HepG2 (cell line): ENCODE measurements at regions not wholly inside any gene's neighbourhood (a gene's known extent, or its start where the extent isn't known, plus 50 kb on each side); places are given as distances from the start of the nearest gene placed in this dataset.

Experiments
- ATAC-seq: fragments of 200-7000 bp; cut with Tn5 transposase; 3 replicates; pipeline ENCODE4 v1.9.1; 2020; ENCODE audit warnings: mild to moderate bottlenecking, moderate library complexity
- BruUV-seq: library from RNA; stranded (reverse); fragments of 400-500 nt; replicated peaks from 2 replicates; lab custom pipeline; 2021; lab: Mats Ljungman, UMichigan
- CTCF ChIA-PET: fragments of 300-600 bp; formaldehyde crosslinking; extraction: SDS; loops from one replicate; lab custom pipeline; 2021; ENCODE audit warnings: low total read pairs, inconsistent platforms, low intra/inter-chr PET ratio; lab: Yijun Ruan, JAX
- POLR2A ChIA-PET: fragments of 350-600 bp; sonication (Branson Sonifier 250); formaldehyde crosslinking; loops from one replicate; lab custom pipeline; 2020; ENCODE audit warnings: antibody characterized with exemption, inconsistent platforms; lab: Yijun Ruan, JAX
- DNase-seq: peaks from one replicate; pipeline ENCODE4 v3.0.0-alpha.2; 2015; ENCODE audit warnings: low spot score
- FAIRE-seq: peaks from 3 replicates; lab custom pipeline; 2011; peaks lifted over from hg19 to GRCh38; lab: Jason Lieb, UNC
- H2AFZ ChIP-seq: one replicate; pipeline ENCODE4 v1.6.1; 2011; ENCODE audit warnings: low read length, inconsistent platforms
- H3K27ac ChIP-seq: fragments of 300-600 bp; 3 replicates; pipeline ENCODE4 v1.8.0; 2011; ENCODE audit warnings: mixed run types, mild to moderate bottlenecking, mixed read lengths, low read length, inconsistent platforms; ENCODE audit not compliant: insufficient read depth; ENCODE audit errors: extremely low read length
- H3K27me3 ChIP-seq, 2 experiments: fragments of 200-600 bp in 1 of 2; 2 replicates in 1 of 2; 3 replicates in 1 of 2; pipeline versions ENCODE4 v1.6.0 to v1.8.0; 2011; ENCODE audit warnings: low read length in 2 of 2, mild to moderate bottlenecking in 2 of 2, moderate library complexity in 2 of 2, inconsistent platforms in 1 of 2; ENCODE audit not compliant: insufficient read depth in 2 of 2, control insufficient read depth in 1 of 2
- H3K36me3 ChIP-seq, 2 experiments: fragments of 200-600 bp in 1 of 2; replicated peaks in 1 of 2; 2 replicates in 1 of 2; 3 replicates in 1 of 2; pipeline versions ENCODE4 v1.5.1 to v1.8.0; 2011; ENCODE audit warnings: low read length in 2 of 2, inconsistent platforms in 1 of 2; ENCODE audit not compliant: insufficient read depth in 2 of 2, control insufficient read depth in 1 of 2
- H3K4me1 ChIP-seq: 2 replicates; pipeline ENCODE4 v1.5.1; 2012; ENCODE audit warnings: low read length, inconsistent platforms; ENCODE audit not compliant: insufficient read depth
- H3K4me2 ChIP-seq: 2 replicates; pipeline ENCODE4 v1.6.0; 2011; ENCODE audit warnings: low read depth, low read length, inconsistent platforms
- H3K4me3 ChIP-seq, 3 experiments: fragments of 200-600 bp in 1 of 3; sonication (generic), shearing (Covaris generic) in 1 of 3; replicated peaks in 1 of 3; 2 replicates each; pipeline ENCODE4 v1.5.1; 2011 to 2016; ENCODE audit warnings: low read length in 3 of 3, inconsistent platforms in 2 of 3, low read depth in 2 of 3, mild to moderate bottlenecking in 2 of 3, control low read depth in 1 of 3, mixed read lengths in 1 of 3; ENCODE audit not compliant: insufficient read depth in 1 of 3
- H3K79me2 ChIP-seq: one replicate; pipeline ENCODE4 v1.6.1; 2011; ENCODE audit warnings: low read length, inconsistent platforms; ENCODE audit not compliant: insufficient read depth
- H3K9ac ChIP-seq: 2 replicates; pipeline ENCODE4 v1.6.0; 2011; ENCODE audit warnings: mild to moderate bottlenecking, low read depth, low read length, inconsistent platforms; ENCODE audit not compliant: insufficient read depth
- H3K9me3 ChIP-seq: 2 replicates; pipeline ENCODE4 v1.5.1; 2012; ENCODE audit warnings: mild to moderate bottlenecking, low read length
- H4K20me1 ChIP-seq: 2 replicates; pipeline ENCODE4 v1.6.0; 2011; ENCODE audit warnings: inconsistent platforms, mild to moderate bottlenecking, low read length, moderate library complexity; ENCODE audit not compliant: insufficient read depth
- ADNP ChIP-seq: sonication (generic); formaldehyde crosslinking; IDR thresholded peaks from 2 replicates; pipeline ENCODE4 v1.4.0; 2020; ENCODE audit warnings: missing genetic modification reagents
- CC2D1A ChIP-seq: sonication (generic); formaldehyde crosslinking; IDR thresholded peaks from 2 replicates; pipeline ENCODE4 v1.8.1; 2023; ENCODE audit warnings: mild to moderate bottlenecking, missing genetic modification reagents
- DMAP1 ChIP-seq: IDR thresholded peaks from 2 replicates; pipeline ENCODE4 v1.6.1; 2016
- GFI1 ChIP-seq: sonication (generic); formaldehyde crosslinking; IDR thresholded peaks from 2 replicates; pipeline ENCODE4 v1.5.0; 2020; ENCODE audit warnings: missing genetic modification reagents, mild to moderate bottlenecking, borderline replicate concordance
- MLX ChIP-seq: IDR thresholded peaks from 2 replicates; pipeline ENCODE4 v1.6.1; 2016
- SRSF9 ChIP-seq: fragments of 200-400 bp; formaldehyde crosslinking; IDR thresholded peaks from 2 replicates; pipeline ENCODE4 v1.6.1; 2018; ENCODE audit warnings: borderline replicate concordance, mild to moderate bottlenecking, low read depth, low read length; ENCODE audit not compliant: insufficient read depth, poor library complexity, severe bottlenecking
- TAF15 ChIP-seq: fragments of 200-400 bp; formaldehyde crosslinking; IDR thresholded peaks from one replicate; pipeline ENCODE4 v1.6.1; 2018; ENCODE audit warnings: mild to moderate bottlenecking, low read depth, low read length; ENCODE audit not compliant: poor library complexity, severe bottlenecking
- ZNF260 ChIP-seq: sonication (generic); formaldehyde crosslinking; IDR thresholded peaks from 2 replicates; pipeline ENCODE4 v1.4.0; 2020; ENCODE audit warnings: missing genetic modification reagents, low read depth, mild to moderate bottlenecking, borderline replicate concordance
- WGBS: methylation state at CpG from one replicate; pipeline ENCODE4 v1.1.6; 2017; ENCODE audit warnings: low lambda C conversion rate; 5-methylcytosine and 5-hydroxymethylcytosine counted together
- in situ Hi-C: cut with HindIII; loops from 2 replicates; pipeline ENCODE4 v1.10.0; 2017; ENCODE audit warnings: low pct_unique_long_range_greater_than_20kb; ENCODE audit not compliant: extremely low pct_ligation_motif_present
- intact Hi-C: fragments of 100-400 bp; cut with micrococcal nuclease; formaldehyde crosslinking; loops from one replicate; pipeline ENCODE4 v1.10.0; 2022; ENCODE audit not compliant: unreplicated experiment

- Histone ChIP-seq H3K36me3 (no peaks in the 10 kb centered on the region), H3K4me3 (no peak overlapping the region), H3K9ac (no peak overlapping the region), H3K27ac (peak overlapping the region; percentile 94), H3K4me1 (peaks cover 90% of the 10 kb centered on the region), H2AFZ (no peak overlapping the region), H3K4me2 (no peak overlapping the region), H4K20me1 (no peaks in the 10 kb centered on the region), H3K79me2 (no peaks in the 10 kb centered on the region), H3K27me3 (no peaks in the 10 kb centered on the region), H3K9me3 (peaks cover 12% of the 10 kb centered on the region)
- ChIA-PET POLR2A (interaction anchor here (1.4 to 4.1 kb wide), 2 partner anchors 9 to 28 kb away, joined by 3 to 40 read pairs; no protein-coding TSS in a partner anchor), CTCF (no interaction called here)
- intact Hi-C loops = no loop called here
- FAIRE-seq (no peak), ATAC-seq (no peak), DNase-seq (no peak)
- 0 out of 2 replicates have a peak, but pooled peaks have one; percentile 3 for TF ChIP-seq MLX (CRISPR knock-in tag)
- TF ChIP-seq ZNF260 (CRISPR knock-in tag) = no peak
- TF ChIP-seq DMAP1 (CRISPR knock-in tag) = no peak
- 0 out of 2 replicates have a peak, but pooled peaks have one; percentile 42 for TF ChIP-seq GFI1 (CRISPR knock-in tag)
- no peak for TF ChIP-seq CC2D1A (CRISPR knock-in tag)
- TF ChIP-seq SRSF9 = no peak
- TF ChIP-seq ADNP (CRISPR knock-in tag) = no peak
- no peak for TF ChIP-seq TAF15
- WGBS = 98% methylated on average over 9 of the region's 9 CpGs
- no TSS peak for BruUV-seq
- in situ Hi-C loops = no loop called here
Observed at GRCh38 chr6:110556317-110557110, 80.1 kb upstream of the SLC22A16 start.
